HG02571 (cell line): ENCODE measurements at regions not wholly inside any gene's neighbourhood (a gene's known extent, or its start where the extent isn't known, plus 50 kb on each side); places are given as distances from the start of the nearest gene placed in this dataset.
"Not testable (repeated sequence)": the region's sequence is repeated elsewhere in the genome, so short reads cannot be mapped to it uniquely, and the experiment has no call there.

Experiments
- ATAC-seq: cut with Tn5 transposase; IDR thresholded peaks from one replicate; pipeline ENCODE4 v1.9.1; 2021; ENCODE audit warnings: mild to moderate bottlenecking, moderate library complexity; ENCODE audit not compliant: unreplicated experiment

DNA sequence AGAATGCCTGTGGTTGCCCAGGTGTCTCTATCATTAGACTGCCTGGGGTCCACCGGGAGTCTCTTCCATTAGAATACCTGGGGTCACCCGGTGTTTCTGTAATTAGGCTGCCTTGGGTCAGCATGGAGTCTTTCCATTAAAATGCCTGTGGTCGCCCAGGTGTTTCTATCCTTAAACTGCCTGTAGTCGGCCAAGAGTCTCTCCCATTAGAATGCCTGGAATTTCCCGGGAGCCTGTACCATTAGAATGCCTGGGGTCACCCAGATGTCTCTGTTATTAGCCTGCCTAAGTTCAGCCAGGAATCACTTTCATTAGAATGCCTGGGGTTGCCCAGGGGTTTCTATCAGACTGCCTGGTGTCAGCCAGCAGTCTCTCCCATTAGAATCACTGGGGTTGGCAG, 1492.8 kb downstream of the UQCRFS1 start:
- no peak for ATAC-seq

DNA sequence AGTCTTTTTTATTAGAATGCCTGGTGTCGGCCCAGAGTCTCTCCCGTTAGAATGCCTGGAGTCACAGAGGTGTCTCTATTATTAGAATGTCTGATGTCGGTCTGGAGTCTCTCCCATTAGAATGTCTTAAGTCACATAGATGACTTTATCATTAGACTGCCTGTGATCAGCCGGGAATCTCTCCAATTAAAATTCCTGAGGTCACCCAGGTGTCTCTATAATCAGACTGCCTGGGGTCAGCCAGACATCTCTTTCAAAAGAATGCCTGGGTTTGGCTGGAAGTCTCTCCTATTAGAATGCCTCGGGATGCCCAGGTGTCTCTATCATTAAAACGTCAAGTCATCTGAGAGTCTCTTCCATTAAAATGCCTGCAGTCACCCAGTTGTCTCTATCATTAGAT, 1493.9 kb downstream of the UQCRFS1 start:
- ATAC-seq, result no peak

DNA sequence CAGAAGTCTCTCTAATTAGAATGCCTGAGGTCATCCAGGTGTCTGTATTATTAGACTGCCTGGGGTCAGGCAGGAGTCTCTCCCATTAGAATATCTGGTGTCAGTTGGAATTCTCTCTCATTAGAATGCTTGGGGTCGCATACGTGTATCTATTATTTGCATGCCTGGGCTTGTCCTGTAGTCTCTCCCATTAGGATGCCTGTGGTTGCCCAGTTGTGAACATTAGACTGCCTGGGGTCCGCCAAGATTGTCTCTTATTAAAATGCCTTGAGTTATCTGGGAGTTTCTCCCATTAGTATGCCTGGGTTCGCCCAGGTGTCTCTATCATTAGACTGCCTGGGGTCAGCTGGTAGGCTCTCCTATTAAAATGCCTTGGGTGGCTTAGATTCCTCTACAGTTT, 1494.7 kb downstream of the UQCRFS1 start:
- no peak for ATAC-seq

DNA sequence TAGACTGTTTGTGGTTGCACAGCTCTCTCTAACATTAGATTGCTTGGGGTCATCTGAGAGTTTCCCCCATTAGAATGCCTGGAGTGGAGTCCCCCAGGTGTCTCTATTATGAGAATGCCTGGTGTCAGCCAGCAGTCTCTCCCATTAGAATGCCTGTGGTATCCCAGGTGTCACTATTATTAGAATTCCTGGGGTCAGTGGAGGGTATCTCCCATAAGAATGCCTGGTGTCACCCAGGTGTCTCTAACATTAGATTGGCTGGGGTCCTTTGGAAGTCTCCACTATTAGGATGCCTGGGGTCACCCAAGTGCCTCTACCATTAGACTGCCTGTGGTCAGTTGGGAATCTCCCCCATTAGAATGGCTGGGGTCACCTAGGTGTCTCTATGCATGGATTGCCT, 1495.1 kb downstream of the UQCRFS1 start:
- no peak for ATAC-seq

DNA sequence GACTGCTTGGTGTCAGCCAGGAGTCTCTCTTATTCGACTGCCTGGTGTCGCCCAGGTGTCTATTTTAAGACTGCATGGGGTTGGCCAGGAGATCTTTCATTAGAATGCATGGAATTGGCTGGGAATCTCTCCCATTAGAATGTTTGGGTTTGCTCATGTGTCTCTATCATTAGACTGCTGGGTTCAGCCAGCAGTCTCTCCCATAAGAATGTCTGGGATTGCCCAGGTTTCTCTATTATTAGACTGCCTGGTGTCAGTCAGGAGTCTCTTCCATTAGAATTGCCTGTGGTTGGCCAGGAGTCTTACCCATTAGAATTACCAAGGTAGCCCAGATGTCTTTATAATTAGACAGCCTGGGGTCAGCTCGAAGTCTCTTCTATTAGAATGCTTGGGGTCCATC, 1496.0 kb downstream of the UQCRFS1 start:
- no peak for ATAC-seq

DNA sequence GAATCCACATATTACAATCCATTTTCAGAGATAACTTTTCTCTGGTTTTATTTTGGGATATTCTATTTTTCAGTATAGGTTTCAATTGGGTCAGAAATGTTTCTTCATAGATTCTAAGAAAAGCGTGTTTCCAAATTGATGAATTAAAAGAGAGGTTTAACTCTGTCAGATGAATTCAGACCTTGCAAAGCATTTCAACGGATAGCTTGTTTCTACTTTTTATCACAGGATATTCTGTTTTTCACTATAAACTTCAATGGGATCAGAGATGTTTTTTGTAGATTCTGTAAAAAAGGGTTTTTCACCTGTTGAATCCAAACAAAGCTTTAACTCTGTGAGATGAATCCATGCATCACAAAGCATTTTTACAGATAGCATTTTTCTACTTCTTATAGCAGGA, 1498.1 kb downstream of the UQCRFS1 start:
- ATAC-seq, result no peak

DNA sequence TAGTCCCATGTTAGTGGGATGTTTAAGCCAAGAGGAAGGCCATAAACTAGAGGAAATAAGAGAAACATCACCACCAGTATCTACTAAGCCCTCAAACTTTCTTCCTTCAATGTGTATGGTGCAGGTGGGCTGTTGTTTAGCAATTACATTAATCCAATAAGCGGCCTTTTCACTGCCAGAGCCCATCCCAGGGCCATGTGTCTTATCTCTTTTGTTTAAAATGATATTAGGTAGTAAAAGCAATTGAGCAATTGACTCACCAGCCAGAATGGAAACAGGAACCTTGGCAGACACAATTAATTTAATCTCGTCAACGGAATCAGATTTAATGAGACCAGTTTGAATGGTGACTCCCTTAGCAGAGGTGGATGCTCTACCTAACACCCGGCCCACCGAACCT, 1503.5 kb downstream of the UQCRFS1 start:
- no peak for ATAC-seq

DNA sequence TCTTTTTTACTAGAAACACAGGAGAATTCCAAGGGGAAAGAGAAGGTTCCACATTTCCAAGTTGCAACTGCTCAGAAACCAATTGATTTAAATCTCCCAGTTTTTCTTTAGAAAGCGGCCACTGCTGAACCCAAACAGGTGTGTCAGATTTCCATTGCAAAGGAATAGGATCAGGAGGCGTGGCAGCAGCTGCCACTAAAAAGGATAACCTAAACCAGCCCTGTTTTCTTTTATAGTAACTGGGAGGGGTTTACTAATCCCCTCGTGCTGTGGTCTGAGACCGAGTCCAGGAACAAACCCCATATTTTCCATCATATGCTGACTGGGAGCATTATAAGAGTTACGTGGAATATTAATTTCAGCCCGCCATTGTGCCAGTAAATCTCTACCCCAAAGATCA, 1504.0 kb downstream of the UQCRFS1 start:
- not testable (repeated sequence) for ATAC-seq

DNA sequence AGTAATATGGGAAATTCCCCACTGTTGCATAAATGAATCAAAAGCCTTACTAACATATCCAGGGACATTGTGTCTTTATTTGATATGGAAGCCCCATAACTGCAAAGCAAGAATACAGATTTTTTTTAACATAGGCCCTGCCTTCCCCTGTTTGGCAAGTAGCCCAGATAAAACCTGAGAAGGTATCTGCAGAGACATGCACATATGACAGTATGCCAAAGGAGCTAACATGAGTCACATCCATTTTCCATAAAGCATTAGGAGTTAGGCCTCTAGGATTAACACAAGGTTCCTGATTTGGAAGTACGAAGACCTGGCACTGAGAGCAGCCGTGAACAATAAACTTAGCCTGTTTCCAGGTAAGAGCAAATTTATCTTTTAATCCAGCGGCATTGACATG, 1505.9 kb downstream of the UQCRFS1 start:
- ATAC-seq, result not testable (repeated sequence)

DNA sequence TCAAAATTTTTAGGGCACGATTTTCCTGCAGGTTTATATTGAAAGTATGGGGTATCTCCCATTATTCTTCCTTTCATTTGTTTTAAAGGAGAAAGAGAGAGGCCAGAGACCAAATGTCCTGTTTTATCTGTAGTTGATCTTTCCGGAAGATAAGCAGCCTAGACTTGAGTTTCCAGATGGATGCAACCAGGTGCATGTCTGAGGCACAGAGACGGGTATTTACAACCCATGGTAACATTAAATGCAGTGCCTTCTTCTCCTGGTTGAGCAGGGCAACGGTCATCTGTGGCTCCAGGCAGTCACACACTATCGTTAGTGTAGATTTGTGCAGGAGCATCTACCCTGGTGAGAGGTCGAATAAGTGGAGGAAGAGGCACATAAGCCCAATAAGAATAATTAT, 1507.1 kb downstream of the UQCRFS1 start:
- ATAC-seq, result no peak

DNA sequence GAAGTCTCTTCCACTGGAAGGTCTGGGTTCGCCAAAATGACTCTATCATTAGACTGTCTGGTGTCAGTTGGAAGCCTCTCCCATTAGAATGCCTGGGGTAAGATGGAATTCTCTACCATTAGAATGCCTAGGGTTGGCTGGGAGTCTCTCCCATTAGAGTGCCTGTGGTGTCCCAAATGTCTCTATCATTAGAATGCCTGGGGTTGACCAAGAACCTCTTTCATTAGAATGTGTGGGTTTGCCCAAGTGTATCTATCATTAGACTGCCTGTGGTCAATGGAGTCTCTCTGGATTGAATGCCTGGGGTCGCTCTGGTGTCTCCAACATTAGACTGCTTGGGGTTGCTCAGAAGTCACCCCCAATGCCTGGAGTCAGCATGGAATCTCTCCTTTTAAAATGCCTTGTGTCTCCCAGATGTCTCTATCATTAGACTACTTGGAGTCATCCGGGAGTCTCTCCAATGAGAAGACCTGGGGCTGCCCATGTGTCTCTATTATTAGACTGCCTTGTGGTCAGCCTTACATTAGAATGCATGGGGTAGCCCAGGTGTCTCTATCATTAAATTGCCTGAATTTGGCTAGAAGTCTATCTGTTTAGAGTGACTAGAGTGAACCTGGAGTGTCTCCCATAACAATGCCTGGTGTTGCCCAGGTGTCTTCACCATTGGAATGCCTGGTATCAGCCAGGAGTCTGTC, 1518.4 kb downstream of the UQCRFS1 start:
- no peak for ATAC-seq

DNA sequence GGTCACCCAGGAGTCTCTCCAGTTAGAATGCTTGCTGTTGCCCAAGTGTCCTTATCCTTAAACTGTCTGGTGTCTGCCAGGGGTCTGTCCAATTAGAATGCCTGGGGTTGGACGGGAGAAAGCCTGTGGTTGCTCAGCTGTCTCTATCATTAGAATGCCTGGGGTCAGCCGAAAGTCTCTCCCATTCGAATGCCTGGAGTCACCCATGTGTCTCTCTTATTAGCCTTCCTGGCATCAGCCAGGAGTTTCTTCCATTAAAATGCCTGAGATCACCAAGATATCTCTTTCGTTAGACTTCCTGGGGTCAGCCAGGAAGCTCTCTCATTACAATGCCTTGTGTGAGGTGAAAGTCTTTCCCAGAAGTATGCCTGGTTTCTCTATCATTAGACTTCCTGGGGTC, 1521.0 kb downstream of the UQCRFS1 start:
- no peak for ATAC-seq

DNA sequence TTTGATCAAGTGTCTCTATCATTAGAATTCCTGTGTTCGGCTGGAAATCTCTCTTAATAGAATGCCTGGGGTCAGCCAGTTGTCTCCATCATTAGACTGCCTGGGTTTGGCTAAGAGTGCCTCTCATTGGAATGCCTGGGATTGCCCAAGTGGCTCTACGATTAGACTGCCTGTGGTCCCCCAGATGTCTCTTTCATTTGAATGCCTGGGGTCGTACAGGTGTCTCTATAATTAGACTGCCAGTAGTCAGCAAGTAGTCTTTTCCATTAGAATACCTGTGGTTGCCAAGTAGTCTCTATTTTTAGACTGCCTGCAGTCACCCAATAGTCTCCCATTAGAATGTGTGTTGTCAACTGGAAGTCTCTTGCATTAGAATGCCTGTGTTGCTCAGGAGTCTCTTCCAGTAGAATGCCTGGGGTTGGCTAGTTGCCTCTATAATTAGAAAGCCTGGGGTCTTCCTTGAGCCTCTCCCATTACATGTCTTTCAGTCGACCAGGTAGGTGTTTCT, 1523.2 kb downstream of the UQCRFS1 start:
- no peak for ATAC-seq

DNA sequence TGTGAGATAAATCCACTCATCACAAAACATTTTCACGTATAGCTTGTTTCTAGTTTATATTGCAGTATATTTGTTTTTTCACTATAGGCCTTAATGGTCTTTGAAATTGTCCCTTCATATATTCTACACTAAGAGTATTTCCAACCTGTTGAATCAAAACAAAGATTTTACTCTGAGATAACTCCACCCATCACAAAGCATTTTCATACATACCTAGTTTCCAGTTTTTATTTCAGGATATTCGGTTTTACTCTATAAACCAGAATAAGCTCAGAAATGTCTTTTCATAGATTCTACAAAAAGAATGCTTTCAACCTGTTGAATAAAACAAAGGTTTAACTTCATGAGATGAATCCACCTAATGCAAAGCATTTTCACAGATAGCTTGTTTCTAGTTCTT, 1528.7 kb downstream of the UQCRFS1 start:
- ATAC-seq, result no peak

DNA sequence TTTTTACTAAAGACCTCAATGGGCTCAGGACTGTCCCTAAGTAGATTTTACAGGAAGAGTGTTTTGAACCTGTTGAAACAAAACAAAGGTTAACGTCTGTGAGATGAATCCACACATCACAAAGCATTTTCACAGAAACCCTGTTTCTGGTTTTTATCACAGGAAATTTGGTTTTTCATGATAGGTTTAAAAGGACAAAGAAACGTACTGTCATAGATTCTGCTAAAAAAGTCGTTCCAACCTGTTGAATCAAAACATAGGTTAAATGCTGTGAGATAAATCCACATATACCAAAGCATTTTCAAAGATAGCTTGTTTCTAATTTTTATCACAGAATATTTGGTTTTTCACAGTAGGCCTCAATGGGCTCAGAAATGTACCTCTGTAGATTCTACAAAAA, 1531.0 kb downstream of the UQCRFS1 start:
- ATAC-seq, result no peak

DNA sequence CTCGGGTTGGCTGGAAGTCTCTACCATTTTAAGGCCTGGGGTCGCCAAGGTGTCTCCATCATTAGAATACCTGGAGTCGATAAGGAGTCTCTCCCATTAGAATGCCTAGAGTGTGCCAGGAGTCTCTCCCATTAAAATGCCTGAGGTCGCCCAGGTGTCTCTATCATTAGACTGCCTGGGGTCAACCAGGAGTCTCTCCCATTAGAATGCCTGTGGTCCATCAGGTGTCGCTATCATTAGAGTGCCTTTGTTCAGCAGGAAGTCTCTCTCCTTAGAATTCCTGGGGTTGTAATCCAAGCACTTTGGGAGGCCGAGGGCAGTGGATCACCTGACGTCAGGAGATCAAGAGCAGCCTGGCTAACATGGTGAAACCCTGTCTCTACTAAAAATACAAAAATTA, 1533.0 kb downstream of the UQCRFS1 start:
- no peak for ATAC-seq

DNA sequence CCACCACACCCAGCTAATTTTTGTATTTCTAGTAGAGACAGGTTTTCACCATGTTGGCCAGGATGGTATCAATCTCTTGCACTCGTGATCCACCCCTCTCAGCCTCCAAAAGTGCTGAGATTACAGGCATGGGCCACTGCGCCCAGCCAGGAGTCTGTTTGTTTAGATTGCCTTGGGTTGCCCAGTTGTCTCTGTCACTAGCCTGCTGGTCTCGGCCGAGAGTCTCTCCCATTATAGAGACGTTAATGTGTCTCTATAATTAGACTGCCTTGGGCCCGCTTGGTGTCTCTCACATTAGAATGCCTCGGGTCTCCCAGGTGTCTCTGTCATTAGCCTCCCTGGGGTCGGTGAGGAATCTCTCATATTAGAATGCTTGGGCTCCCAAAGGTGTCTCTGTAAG, 1533.6 kb downstream of the UQCRFS1 start:
- ATAC-seq, result no peak

DNA sequence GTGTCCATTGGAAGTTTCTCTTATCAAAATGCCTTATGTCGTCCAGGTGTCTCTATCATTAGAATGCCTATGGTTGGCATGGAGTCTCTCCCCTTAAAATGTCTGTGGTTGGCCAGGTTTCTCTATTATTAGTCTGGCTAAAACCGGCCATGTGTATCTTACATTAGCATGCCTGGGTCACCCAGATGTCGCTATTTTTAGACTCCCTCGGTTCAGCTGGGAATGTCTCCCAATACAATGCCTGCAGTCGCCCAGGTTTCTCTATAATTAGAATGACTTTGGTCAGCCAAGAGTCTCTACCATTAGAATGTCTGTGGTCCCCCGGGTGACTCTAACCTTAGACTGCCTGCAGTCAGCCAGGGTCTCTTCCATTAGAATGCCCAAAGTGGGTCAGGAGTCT, 1536.1 kb downstream of the UQCRFS1 start:
- no peak for ATAC-seq

DNA sequence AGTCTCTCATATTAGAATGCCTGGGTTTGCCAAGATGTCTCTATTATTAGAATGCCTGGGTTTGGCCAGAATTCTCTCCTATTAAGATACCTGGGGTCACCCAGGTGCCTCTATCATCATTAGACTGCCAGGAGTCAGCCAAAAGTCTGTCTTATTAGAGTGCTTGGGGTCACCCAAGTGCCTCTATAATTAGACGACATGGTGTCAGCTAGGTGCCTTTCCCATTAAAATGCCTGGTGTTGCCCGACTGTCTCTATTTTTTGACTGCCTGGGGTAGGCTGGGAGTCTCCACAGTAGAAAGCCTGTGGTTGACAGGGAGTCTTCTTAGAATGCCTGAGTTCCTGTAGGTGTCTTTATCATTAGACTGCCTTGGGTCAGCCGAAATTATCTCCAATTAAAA, 1536.6 kb downstream of the UQCRFS1 start:
- no peak for ATAC-seq

DNA sequence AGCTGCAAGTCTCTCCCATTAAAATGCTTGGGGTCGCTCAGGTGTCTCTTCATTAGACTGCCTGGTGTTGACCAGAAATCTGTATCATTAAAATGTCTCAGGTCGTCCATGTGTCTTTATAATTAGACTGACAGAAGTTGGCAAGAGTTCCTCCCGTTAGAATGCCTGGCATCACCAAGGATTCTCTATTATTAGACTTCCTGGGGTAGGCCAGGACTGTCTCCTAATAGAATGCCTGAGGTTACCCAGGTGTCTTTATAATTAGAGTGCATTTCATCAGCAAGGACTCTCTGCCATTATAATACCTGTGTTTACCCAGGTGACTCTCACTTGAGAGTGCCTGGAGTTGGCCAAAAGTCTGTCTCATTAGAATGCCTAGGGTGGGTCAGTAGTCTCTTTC, 1537.2 kb downstream of the UQCRFS1 start:
- ATAC-seq, result no peak

DNA sequence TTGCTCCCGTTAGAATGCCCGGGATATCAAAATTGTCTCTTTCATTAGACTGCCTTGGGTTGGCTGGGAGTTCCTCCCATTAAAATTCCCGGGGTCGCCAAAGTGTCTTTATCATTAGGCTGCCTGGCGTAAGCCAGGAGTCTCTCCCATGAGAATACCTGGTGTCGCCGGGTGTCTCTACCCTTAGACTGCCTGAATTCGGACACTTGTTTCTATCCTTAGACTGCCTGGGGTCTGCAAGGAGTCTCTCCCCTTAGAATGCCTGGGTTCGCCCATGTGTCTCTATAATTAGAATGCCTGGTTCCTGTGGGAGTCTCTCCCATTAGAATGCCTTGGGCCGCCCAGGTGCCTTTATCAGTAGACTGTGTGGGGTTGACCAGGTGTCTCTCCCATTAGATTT, 1538.2 kb downstream of the UQCRFS1 start:
- no peak for ATAC-seq

DNA sequence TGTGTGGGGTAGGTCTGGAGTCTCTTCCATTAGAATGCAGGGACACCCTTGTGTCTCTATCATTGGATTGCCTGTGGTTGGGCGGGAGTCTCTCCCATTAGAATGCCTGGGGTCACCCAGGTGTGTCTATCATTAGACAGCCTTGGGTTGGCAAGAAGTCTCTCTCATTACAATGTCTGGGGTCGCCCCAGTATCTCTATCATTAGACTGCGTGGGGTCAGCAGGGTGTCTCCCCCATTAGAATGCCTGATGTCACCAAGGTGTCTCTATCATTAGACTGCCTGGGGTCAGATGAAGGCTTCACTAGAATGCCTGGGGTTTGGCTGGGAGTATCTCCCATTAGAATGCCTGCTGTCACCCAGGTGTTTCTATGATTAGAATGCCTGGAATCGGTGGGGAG, 1539.0 kb downstream of the UQCRFS1 start:
- ATAC-seq, result no peak
